ENCODE measurements at regions not wholly inside any gene's neighbourhood (a gene's known extent, or its start where the extent isn't known, plus 50 kb on each side); places are given as distances from the start of the nearest gene placed in this dataset.

DNA sequence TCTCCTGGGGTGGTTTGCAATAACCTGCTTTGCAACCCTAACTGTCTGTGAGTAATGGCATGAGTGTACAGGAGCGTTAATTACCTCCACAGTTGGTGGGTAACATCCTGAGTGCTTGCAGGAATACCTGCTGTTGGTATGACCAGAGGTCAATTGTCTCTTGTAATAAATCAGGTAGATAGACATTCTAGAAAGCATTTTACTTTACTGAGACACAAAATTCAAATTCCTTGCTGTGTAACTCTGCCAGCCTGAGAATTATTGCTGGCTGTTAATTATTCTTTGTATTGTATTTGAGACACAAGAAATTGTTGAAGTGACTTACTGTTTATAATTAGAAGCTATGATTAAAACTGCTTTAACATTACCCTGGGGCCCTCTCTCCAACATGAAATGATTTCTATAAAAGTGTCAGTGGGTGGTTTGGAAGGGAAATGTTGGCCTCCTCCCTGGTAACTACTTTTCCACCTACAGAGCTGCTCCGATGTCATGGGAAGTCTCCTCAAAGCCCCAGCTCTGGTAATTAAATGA lies 150.8 kb upstream of the ADCY2 start:
- TF ChIP-seq GATA2 (IDR thresholded peaks at IDR 0.05; ENCODE audit: low read depth, low read length) = no peak
- no peak for TF ChIP-seq GATA3 (IDR thresholded peaks at IDR 0.05; ENCODE audit: low read depth, low read length)
